ENCODE measurements at regions not wholly inside any gene's neighbourhood (a gene's known extent, or its start where the extent isn't known, plus 50 kb on each side); places are given as distances from the start of the nearest gene placed in this dataset.

- TF ChIP-seq CTCF (conservative IDR thresholded peaks at IDR 0.05; ENCODE audit: low read depth, low read length) = no peak
- no peak for TF ChIP-seq EZH2 (IDR thresholded peaks at IDR 0.05; ENCODE audit: low read length, unreplicated experiment)
- TF ChIP-seq EZH2phosphoT487 (IDR thresholded peaks at IDR 0.05; ENCODE audit: borderline replicate concordance, low read length) = no peak
These were observed 80.8 kb downstream of the TMEM130 start for GRCh38 chr7:98788966-98789365.

Measured in PC-3 (cell line).